Nephron progenitor cell (in vitro differentiated cells): ENCODE measurements at regions not wholly inside any gene's neighbourhood (a gene's known extent, or its start where the extent isn't known, plus 50 kb on each side); places are given as distances from the start of the nearest gene placed in this dataset.
A peak's percentile ranks its signal among the peaks of the same experiment; 100 is the strongest.

Source experiments
- DNase-seq: peaks from one replicate; pipeline ENCODE4 v3.0.0; 2021
- H3K27ac Mint-ChIP-seq: 2 replicates; pipeline ENCODE4 v1.8.0; 2021; ENCODE audit warnings: mild to moderate bottlenecking, moderate library complexity, mixed read lengths
- H3K27me3 Mint-ChIP-seq: 2 replicates; pipeline ENCODE4 v1.8.0; 2021; ENCODE audit warnings: mild to moderate bottlenecking, low read depth, mixed read lengths; ENCODE audit not compliant: poor library complexity
- H3K36me3 Mint-ChIP-seq: 2 replicates; pipeline ENCODE4 v1.8.0; 2021; ENCODE audit warnings: low read depth, mixed read lengths
- H3K4me1 Mint-ChIP-seq: 2 replicates; pipeline ENCODE4 v1.8.0; 2021; ENCODE audit warnings: mixed read lengths
- H3K4me3 Mint-ChIP-seq: 2 replicates; pipeline ENCODE4 v1.8.0; 2021; ENCODE audit warnings: mild to moderate bottlenecking, moderate library complexity, mixed read lengths
- H3K9me3 Mint-ChIP-seq: 2 replicates; pipeline ENCODE4 v1.8.0; 2021; ENCODE audit warnings: mild to moderate bottlenecking, moderate library complexity, mixed read lengths
- TF ChIP-seq, protein P1 (sequence below): fragments of 200-600 bp; sonication (generic); IDR thresholded peaks from 2 replicates; pipeline ENCODE4 v1.5.0; 2021; ENCODE audit warnings: antibody characterized with exemption

DNA sequence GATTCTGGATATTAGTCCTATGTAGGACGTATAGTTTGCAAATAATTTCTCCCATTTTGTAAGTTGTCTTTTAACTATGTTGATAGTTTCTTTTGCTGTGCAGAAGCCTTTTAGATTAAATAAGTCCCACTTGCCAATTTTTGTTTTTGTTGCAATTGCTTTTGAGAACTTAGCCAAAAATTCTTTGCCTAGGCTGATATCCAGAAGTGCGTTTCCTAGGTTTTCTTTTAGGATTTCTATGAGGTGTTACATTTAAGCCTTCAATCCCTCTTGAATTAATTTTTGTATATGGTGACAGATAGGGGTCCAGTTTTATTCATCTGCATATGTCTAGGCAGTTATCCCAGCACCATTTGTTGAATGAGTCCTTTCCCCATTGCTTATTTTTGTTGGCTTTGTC lies 264.4 kb upstream of the OR4E1 start:
- H3K27me3 Mint-ChIP-seq = peaks cover 4% of the 10 kb centered on the region
- DNase-seq = no peak
- H3K4me3 Mint-ChIP-seq = no peak overlapping the region
- TF ChIP-seq, protein P1, sequence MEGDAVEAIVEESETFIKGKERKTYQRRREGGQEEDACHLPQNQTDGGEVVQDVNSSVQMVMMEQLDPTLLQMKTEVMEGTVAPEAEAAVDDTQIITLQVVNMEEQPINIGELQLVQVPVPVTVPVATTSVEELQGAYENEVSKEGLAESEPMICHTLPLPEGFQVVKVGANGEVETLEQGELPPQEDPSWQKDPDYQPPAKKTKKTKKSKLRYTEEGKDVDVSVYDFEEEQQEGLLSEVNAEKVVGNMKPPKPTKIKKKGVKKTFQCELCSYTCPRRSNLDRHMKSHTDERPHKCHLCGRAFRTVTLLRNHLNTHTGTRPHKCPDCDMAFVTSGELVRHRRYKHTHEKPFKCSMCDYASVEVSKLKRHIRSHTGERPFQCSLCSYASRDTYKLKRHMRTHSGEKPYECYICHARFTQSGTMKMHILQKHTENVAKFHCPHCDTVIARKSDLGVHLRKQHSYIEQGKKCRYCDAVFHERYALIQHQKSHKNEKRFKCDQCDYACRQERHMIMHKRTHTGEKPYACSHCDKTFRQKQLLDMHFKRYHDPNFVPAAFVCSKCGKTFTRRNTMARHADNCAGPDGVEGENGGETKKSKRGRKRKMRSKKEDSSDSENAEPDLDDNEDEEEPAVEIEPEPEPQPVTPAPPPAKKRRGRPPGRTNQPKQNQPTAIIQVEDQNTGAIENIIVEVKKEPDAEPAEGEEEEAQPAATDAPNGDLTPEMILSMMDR = no peak
- H3K4me1 Mint-ChIP-seq = no peaks in the 10 kb centered on the region
- no peak overlapping the region for H3K27ac Mint-ChIP-seq
- H3K36me3 Mint-ChIP-seq = no peaks in the 10 kb centered on the region
- no peaks in the 10 kb centered on the region for H3K9me3 Mint-ChIP-seq

DNA sequence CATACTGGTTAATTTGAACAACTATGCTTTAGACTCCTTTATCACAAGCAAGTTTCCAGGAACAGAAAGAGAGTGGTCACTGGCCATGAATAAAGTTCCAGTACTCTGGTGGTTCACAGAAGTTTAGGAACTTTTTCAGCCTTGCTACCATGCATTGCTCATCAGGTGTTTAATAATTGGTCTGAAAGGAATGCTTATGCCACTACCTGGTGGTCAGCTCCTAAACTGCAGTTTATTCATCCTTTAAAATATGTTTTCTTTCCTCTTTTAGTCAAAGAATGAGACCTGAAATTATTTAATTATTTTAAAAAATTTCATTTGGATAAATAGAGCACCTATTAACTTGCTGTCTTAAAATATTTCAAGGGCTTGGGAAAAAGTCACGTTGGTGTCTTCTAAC lies 260.1 kb upstream of the OR4E1 start:
- H3K36me3 Mint-ChIP-seq = no peaks in the 10 kb centered on the region
- no peaks in the 10 kb centered on the region for H3K27me3 Mint-ChIP-seq
- TF ChIP-seq, protein P1 = peak; percentile 21
- no peaks in the 10 kb centered on the region for H3K9me3 Mint-ChIP-seq
- no peaks in the 10 kb centered on the region for H3K4me1 Mint-ChIP-seq
- no peak overlapping the region for H3K4me3 Mint-ChIP-seq
- no peak for DNase-seq
- no peak overlapping the region for H3K27ac Mint-ChIP-seq

DNA sequence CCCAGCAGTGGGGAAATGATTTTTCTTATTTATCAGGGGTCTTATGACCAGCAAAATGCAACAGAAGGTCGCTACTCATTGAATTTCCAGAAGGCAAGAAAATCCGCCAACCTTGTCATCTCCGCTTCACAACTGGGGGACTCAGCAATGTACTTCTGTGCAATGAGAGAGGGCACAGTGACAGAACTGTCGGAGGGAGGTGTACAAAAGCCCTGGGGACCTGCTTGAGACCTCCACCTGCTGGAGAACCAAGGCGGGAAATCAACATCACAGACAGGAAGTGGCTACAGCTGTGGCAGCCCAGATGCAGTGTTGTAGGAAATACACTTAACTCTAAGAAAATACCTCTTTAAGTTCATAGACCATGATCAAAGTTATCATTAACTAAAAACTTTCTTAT lies 250.9 kb upstream of the OR4E1 start:
- Mint-ChIP-seq H3K4me3 (no peak overlapping the region), H3K27ac (no peak overlapping the region), H3K27me3 (peaks cover 23% of the 10 kb centered on the region), H3K36me3 (no peaks in the 10 kb centered on the region), H3K4me1 (no peaks in the 10 kb centered on the region), H3K9me3 (no peaks in the 10 kb centered on the region)
- TF ChIP-seq, protein P1 = no peak
- DNase-seq = no peak

DNA sequence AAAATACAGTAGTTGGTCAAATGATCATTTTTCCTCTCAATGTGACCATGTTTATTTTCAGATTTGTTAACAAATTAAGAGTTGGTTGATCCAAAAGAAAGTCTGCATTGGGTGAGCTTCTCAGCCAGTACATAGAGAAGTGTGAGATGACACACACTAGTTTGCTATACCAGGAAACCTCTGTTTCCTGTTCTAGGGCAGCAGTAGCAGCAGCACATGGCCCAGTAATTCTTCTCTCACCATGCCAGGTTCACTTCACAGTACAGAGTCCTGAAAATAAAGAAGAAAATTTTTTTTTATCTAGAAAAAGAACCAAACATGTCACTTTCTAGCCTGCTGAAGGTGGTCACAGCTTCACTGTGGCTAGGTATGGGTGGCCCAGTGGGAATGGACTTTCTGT lies 250.2 kb upstream of the OR4E1 start:
- no peak overlapping the region for H3K4me3 Mint-ChIP-seq
- H3K27ac Mint-ChIP-seq = no peak overlapping the region
- H3K4me1 Mint-ChIP-seq = no peaks in the 10 kb centered on the region
- H3K9me3 Mint-ChIP-seq = no peaks in the 10 kb centered on the region
- no peak for DNase-seq
- no peaks in the 10 kb centered on the region for H3K36me3 Mint-ChIP-seq
- H3K27me3 Mint-ChIP-seq = peaks cover 23% of the 10 kb centered on the region
- TF ChIP-seq, protein P1 = no peak

DNA sequence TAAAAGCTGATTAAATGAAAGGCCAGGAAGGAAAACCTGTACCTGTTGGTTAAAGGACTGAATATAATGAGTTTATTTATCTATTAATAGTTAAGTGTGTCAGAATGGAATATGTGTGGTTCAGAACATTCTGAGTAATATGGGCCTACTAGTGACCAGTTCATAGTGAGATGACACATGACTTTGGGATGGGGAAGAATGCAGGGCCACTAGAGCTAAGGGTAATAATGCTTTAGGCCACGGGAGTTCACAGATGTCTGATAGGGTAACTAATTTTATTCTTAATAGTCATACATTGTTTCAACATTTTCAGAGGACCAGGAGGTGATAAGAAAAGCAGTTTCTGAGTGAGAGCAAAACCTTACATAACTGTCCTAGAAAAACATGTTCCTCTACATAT lies 247.8 kb upstream of the OR4E1 start:
- Mint-ChIP-seq H3K4me1 (no peaks in the 10 kb centered on the region), H3K27me3 (peaks cover 26% of the 10 kb centered on the region)
- DNase-seq = no peak

More for the DNA sequence above, 247.8 kb upstream of the OR4E1 start:
- TF ChIP-seq, protein P1 = no peak
- Mint-ChIP-seq H3K27ac (no peak overlapping the region), H3K9me3 (no peaks in the 10 kb centered on the region), H3K36me3 (no peaks in the 10 kb centered on the region), H3K4me3 (no peak overlapping the region)
